ENCODE measurements at regions not wholly inside any gene's neighbourhood (a gene's known extent, or its start where the extent isn't known, plus 50 kb on each side); places are given as distances from the start of the nearest gene placed in this dataset.

DNA sequence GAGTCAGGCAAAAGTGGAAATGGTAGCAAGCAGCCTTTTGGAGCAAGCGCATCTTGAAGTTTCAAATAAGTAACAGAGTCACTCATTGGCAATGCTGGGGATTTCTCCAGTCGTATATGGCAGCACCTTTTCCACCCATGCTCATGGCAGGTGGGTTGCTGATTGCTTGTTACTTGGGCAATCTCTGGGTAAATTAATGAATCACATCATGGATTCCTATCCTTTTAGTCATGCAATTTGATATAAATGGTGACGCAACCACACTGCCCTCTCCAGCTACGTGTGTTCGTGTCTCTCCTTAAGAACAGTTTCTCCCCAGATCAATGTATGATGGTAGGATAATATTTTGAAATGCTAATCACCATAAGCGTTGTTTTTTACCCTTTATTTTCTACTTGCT is 339.9 kb upstream of the KCNH8 start:
- H3K4me1 ChIP-seq (replicated peaks in 1 of 4; ENCODE audit: control insufficient read depth in 3 of 4, insufficient read depth in 4 of 4, low read length in 3 of 4): no peaks in the 10 kb centered on the region
- TF ChIP-seq SP4 (IDR thresholded peaks at IDR 0.05; ENCODE audit: low read length): no peak
- no peak for TF ChIP-seq JUND (IDR thresholded peaks at IDR 0.05; ENCODE audit: low read length)
- TF ChIP-seq TAF1 (IDR thresholded peaks at IDR 0.05; ENCODE audit: low read depth, low read length): no peak
- no peak for TF ChIP-seq TBP (IDR thresholded peaks at IDR 0.05; ENCODE audit: low read depth, low read length)
- TF ChIP-seq PHF8 (conservative IDR thresholded peaks at IDR 0.05; ENCODE audit: low read depth, low read length): no peak
- no peak for TF ChIP-seq POLR2AphosphoS5 (IDR thresholded peaks at IDR 0.05; ENCODE audit: low read depth, low read length)
- TF ChIP-seq CBX8 (IDR thresholded peaks at IDR 0.05; ENCODE audit: borderline replicate concordance, low read depth, low read length): no peak
- no peak for TF ChIP-seq ATF3 (IDR thresholded peaks at IDR 0.05; ENCODE audit: insufficient read depth, low read depth, low read length)
- no peak for TF ChIP-seq TCF12 (IDR thresholded peaks at IDR 0.05; ENCODE audit: low read depth, low read length)
- TF ChIP-seq CTCF (IDR thresholded peaks at IDR 0.05; ENCODE audit: control extremely low read depth in 1 of 3, insufficient read depth in 1 of 3, low read depth in 1 of 3, low read length in 3 of 3): no peak
- TF ChIP-seq ATF2 (IDR thresholded peaks at IDR 0.05; ENCODE audit: low read length): no peak

More for the DNA sequence above, 339.9 kb upstream of the KCNH8 start:
- 92% methylated on average over 6 of the region's 6 CpGs; no CpG with 5 or more reads in 1 of the 2 experiments for WGBS, 2 experiments (ENCODE audit: extremely low coverage in 1 of 2, insufficient coverage in 1 of 2, insufficient read length in 1 of 2, insufficient replicate concordance in 2 of 2, low coverage in 1 of 2, low lambda C conversion rate in 2 of 2, missing lambda C conversion rate in 1 of 2)
- POLR2A ChIA-PET (ENCODE audit: partially characterized antibody): no interaction called here
- H2BK12ac ChIP-seq (ENCODE audit: low read depth, low read length): no peak overlapping the region
- H3K9me3 ChIP-seq (ENCODE audit: insufficient read depth in 2 of 2, low read depth in 1 of 2, low read length in 1 of 2): no peaks in the 10 kb centered on the region
- H3K79me2 ChIP-seq (ENCODE audit: control insufficient read depth in 1 of 2, insufficient read depth in 2 of 2, low read length in 2 of 2): no peaks in the 10 kb centered on the region
- H3K23me2 ChIP-seq (ENCODE audit: low read depth, low read length): no peaks in the 10 kb centered on the region
- CTCF ChIA-PET (ENCODE audit: partially characterized antibody): interaction anchor here (1.5 to 2.4 kb wide), 2 partner anchors 11 to 39 kb away, joined by 5 read pairs; no protein-coding TSS in a partner anchor
- H3K27me3 ChIP-seq (replicated peaks in 1 of 4; ENCODE audit: control insufficient read depth in 3 of 4, extremely low read depth in 1 of 4, insufficient read depth in 3 of 4, low read length in 3 of 4): no peaks in the 10 kb centered on the region
- H3K14ac ChIP-seq (ENCODE audit: insufficient read length): no peak overlapping the region
- no peak overlapping the region for H3K27ac ChIP-seq (ENCODE audit: low read depth, low read length)
- H4K91ac ChIP-seq (replicated peaks; ENCODE audit: insufficient read length, low read length): no peak overlapping the region
- no peak overlapping the region for H2AFZ ChIP-seq (ENCODE audit: low read length)
- no peaks in the 10 kb centered on the region for H3K36me3 ChIP-seq (ENCODE audit: control insufficient read depth in 2 of 4, insufficient read depth in 4 of 4, low read length in 3 of 4)
- H3K4me2 ChIP-seq (ENCODE audit: insufficient read depth in 1 of 2, low read depth in 2 of 2, low read length in 2 of 2): no peak overlapping the region
- no peaks in the 10 kb centered on the region for H3K79me1 ChIP-seq (ENCODE audit: low read depth, low read length)
- no peak overlapping the region for H3K9ac ChIP-seq (replicated peaks in 1 of 4; ENCODE audit: extremely low read depth in 1 of 4, low read depth in 3 of 4, low read length in 3 of 4)
- no peak overlapping the region for H2AK5ac ChIP-seq (ENCODE audit: low read depth, low read length)
- DNase-seq (ENCODE audit: low read depth in 1 of 2, low spot score in 2 of 2): no peak
- no peak overlapping the region for H4K8ac ChIP-seq (ENCODE audit: extremely low read depth, insufficient read depth, low read length)
- H3K23ac ChIP-seq (ENCODE audit: insufficient read length): no peak overlapping the region
- no peak overlapping the region for H3K56ac ChIP-seq (replicated peaks; ENCODE audit: insufficient read length, low read depth, low read length)
- H3K18ac ChIP-seq (ENCODE audit: extremely low read depth, low read length): no peak overlapping the region
- no peak overlapping the region for H4K5ac ChIP-seq (ENCODE audit: insufficient read length, low read depth, low read length)
- no peak overlapping the region for H2BK20ac ChIP-seq (ENCODE audit: low read length)
- no peaks in the 10 kb centered on the region for H4K20me1 ChIP-seq (replicated peaks in 1 of 2; ENCODE audit: control insufficient read depth in 1 of 2, insufficient read depth in 2 of 2, low read length in 2 of 2)
- no peak overlapping the region for H2BK5ac ChIP-seq (ENCODE audit: low read depth, low read length)
- no peak for FAIRE-seq
- no peak overlapping the region for H2BK120ac ChIP-seq (replicated peaks; ENCODE audit: low read depth, low read length)
- H3K4ac ChIP-seq (replicated peaks; ENCODE audit: insufficient read length, low read depth, low read length): no peak overlapping the region
- H2BK15ac ChIP-seq (ENCODE audit: low read length): no peak overlapping the region
- H3K4me3 ChIP-seq (ENCODE audit: extremely low read depth in 1 of 4, insufficient read depth in 2 of 4, low read depth in 3 of 4, low read length in 4 of 4): no peak overlapping the region

Data from H1 (cell line).